HK-2 (cell line): ENCODE measurements at regions not wholly inside any gene's neighbourhood (a gene's known extent, or its start where the extent isn't known, plus 50 kb on each side); places are given as distances from the start of the nearest gene placed in this dataset.
"Not testable (repeated sequence)": the region's sequence is repeated elsewhere in the genome, so short reads cannot be mapped to it uniquely, and the experiment has no call there.

Source experiments
- DNase-seq: peaks from one replicate; pipeline ENCODE4 v3.0.0-alpha.2; 2018; ENCODE audit not compliant: unreplicated experiment

GRCh38 chr1:121573881-121574504 is 389.2 kb downstream of the SRGAP2C start:
- DNase-seq, result not testable (repeated sequence)

GRCh38 chr1:121574505-121574899 is 389.7 kb downstream of the SRGAP2C start:
- not testable (repeated sequence) for DNase-seq

- DNase-seq, result not testable (repeated sequence)
These were observed 398.1 kb downstream of the SRGAP2C start for GRCh38 chr1:121582898-121583297.

GRCh38 chr1:121586369-121587229 is 401.8 kb downstream of the SRGAP2C start:
- no peak for DNase-seq

GRCh38 chr1:121587230-121587569 is 402.4 kb downstream of the SRGAP2C start:
- no peak for DNase-seq

- DNase-seq, result no peak
These were observed 403.0 kb downstream of the SRGAP2C start for GRCh38 chr1:121587777-121588176.

GRCh38 chr1:121594096-121594495 is 409.3 kb downstream of the SRGAP2C start:
- no peak for DNase-seq

GRCh38 chr1:121595089-121595488 is 410.3 kb downstream of the SRGAP2C start:
- DNase-seq, result no peak

GRCh38 chr1:121604843-121605444 is 420.2 kb downstream of the SRGAP2C start:
- not testable (repeated sequence) for DNase-seq

GRCh38 chr1:121607499-121607898 is 422.7 kb downstream of the SRGAP2C start:
- not testable (repeated sequence) for DNase-seq
